GM18951 (cell line): ENCODE measurements at regions not wholly inside any gene's neighbourhood (a gene's known extent, or its start where the extent isn't known, plus 50 kb on each side); places are given as distances from the start of the nearest gene placed in this dataset.

ENCODE experiments used
- POLR2A ChIP-seq: IDR thresholded peaks from 4 replicates; pipeline ENCODE4 v1.6.1; 2011; ENCODE audit warnings: mild to moderate bottlenecking; ENCODE audit not compliant: insufficient read length, insufficient read depth; ENCODE audit errors: extremely low read depth
- in situ Hi-C: fragments of 300-500 bp; cut with MboI; formaldehyde crosslinking; loops from one replicate; pipeline ENCODE4 v1.12.0; 2022; ENCODE audit warnings: low sequenced_read_pairs, mixed read lengths, inconsistent platforms; ENCODE audit not compliant: unreplicated experiment

DNA sequence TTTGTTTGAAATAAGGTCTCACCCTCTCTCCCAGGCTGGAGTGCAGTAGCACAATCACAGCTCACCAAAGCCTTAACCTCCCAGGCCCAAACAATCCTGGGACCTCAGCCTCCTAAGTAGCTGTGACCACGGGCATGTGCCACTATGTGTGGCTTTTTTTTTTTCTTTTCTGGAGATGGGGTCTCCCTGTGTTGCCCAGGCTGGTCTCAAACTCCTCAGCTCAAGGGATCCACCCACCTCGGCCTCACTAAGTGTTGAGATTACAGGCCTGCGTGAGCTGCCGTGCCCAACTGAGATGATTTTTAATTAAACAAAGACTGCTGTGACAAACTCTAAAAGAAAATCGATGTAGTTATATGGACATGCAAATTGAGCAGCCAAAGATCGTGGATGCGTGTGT is 768.4 kb upstream of the ADGRL2 start:
- in situ Hi-C loops, result no loop called here
- TF ChIP-seq POLR2A, result no peak

DNA sequence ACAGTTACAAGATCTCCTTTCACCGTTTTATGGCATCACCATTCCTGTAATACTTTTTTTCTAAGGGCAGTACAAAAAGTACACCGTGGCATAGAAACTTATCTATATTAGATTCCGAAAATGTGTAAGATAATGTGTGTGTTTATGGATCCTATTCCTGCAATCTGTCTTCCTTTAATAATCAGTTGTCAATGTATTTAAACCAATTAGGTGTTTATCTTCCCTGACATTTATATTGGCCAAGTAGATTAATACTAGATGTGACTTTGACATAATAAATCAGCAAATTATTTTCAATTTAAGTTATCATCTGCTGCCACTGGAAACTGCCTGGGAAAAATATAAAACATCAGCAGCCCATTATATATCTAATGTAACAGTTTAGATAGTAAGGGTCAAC is 770.3 kb upstream of the ADGRL2 start:
- in situ Hi-C loops, result no loop called here
- no peak for TF ChIP-seq POLR2A

DNA sequence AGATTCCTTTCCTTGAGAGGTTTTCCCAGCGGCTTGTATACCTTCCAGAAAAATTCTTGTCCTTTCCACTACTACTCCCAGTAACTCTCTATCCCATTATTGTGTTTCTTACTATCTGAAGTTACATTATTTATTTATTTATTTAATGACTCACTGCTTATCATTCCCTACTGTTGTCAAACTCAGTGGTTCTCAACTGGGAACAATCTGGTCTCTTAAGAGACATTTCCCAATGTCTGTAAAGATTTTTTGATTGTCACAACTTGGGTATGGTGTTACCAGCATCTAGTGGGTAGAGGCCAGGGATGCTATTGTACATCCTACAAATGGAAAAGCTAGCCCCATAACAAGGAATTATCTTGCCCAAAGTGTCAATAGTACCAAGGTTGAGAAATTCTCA is 771.5 kb upstream of the ADGRL2 start:
- TF ChIP-seq POLR2A, result no peak
- in situ Hi-C loops, result no loop called here

DNA sequence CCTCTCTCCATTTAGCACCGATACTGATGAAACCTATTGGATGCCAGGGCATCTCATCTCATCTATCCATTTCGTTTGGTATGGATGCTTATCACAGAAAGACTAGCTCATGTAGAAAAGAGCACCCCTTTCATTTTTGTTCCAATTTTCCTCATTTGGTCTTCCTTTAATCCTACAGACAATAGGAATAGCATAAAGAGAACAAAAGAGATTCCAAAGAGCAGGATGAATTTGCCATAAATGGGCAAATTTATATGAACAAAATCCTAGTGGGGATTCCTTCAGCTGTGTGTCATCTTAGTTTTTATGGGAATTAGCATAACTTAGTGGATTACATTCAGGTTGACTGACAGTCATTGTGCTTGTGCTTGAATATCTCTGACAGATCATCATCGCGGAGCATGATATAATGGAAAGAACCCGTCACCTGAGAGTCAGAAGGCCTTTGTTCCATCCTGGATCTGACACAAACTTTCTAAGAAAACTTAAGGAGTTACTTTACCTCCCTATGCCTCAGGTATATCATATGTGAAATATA is 777.5 kb upstream of the ADGRL2 start:
- in situ Hi-C loops, result no loop called here
- no peak for TF ChIP-seq POLR2A

DNA sequence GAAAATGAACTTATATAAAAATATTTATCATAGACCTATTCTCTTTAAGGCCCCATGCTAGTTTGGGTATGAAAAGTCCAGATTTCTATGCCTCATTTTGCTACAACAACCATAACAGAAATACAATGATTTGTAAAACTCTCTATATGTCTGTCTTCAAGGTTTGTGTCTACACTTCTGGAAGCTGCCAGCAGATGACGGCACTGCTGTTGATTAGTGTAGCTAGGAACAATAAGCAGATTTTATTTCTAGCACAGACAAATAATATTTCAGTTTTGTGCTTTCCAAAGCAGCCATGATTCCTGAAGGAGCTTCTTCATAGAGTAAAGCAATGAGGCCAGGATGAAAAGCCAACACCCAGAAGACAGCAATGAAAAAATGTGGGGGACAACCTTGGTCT is 779.6 kb upstream of the ADGRL2 start:
- TF ChIP-seq POLR2A, result no peak
- in situ Hi-C loops, result no loop called here

DNA sequence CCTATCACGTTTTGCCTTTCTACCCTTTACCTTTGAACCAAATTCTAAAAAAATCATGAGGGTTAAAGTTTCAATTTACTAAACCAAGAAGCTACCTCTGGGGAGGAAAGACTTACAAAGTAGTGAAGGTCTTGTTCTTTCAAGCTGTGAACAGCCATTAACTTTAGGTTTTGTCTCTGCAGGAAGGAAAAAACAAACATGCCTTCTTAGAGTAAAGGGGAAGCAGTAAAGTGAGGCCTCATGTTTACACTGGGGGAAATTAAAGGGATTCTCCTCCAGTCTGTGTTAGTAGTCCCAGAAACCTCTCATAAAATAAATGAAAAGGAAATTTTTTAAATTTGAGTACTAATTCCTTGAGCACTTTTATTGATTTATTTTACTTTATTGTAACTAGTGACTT is 780.2 kb upstream of the ADGRL2 start:
- in situ Hi-C loops, result no loop called here
- no peak for TF ChIP-seq POLR2A

DNA sequence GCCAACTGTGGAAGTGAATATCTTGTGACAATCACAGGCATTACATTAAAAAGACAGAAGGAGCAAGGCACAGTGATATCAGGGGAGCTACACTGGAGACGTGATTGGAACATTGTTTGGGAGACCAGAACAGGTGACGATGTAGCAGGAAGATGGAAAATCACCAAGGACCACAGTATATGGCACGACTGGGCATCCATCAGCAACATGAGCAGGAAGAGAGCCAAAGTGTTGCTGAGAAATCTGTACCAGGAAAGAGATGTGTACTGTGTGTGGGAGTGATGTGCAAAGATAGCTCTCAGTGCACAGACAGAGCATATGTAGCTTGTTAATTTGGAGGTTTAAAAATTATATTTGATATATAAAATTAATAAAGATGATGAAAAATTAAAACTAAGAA is 790.6 kb upstream of the ADGRL2 start:
- TF ChIP-seq POLR2A, result no peak
- in situ Hi-C loops, result no loop called here

DNA sequence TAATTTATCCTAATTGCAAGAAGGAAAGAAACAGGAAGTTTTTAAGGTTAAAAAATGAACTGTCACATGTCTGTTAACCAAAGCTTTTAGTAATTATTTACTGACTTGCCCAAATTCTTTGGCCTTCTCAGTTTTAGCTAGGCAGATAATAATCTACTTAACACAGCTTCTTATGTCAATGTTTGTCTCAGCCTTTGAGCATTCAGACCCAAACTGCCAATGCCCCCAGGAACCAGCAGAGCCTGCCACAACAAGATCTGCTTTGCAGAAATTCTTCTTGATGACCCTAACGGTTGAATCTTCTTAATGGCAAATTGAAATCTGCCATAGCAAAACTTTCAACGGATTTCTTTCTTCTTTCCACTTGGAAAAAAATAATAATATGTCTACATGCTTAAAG is 792.4 kb upstream of the ADGRL2 start:
- in situ Hi-C loops, result no loop called here
- no peak for TF ChIP-seq POLR2A

DNA sequence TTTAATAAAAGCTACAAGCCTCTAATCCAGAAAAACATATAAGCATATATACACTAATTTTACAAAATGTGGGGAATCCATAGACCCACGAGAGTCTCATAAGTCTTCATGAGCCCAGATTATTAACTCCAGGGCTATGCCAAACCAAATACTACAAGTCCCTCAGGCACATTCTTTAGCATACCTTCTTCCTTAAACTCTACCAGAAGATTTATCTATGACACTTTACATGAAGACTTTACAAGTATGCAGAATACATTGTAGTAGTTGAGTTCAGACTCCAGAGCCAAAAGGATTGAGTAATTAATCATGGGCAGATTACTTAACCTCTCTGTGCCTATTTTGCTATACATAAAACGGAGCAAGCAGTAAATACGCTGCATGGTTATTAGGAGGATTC is 793.7 kb upstream of the ADGRL2 start:
- in situ Hi-C loops, result no loop called here
- no peak for TF ChIP-seq POLR2A

DNA sequence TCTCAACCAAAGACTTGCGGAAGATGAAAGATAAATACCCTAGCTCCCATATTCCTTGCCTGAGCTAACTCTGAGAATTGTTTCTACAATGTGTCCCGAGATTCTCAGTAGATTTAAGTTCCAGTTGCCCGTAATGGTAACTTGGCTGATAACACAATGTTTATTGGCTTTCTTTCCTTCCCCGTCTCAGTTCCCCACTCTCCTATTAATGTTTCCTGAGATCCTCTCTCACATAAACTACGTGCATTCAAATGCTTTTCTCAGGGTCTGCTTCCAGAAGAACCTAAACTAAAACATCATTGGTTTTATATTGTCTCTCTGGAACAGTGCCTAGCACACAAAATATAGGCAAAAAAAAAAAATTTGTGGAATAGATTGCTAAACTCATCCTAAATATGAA is 794.2 kb upstream of the ADGRL2 start:
- TF ChIP-seq POLR2A, result no peak
- in situ Hi-C loops, result no loop called here

DNA sequence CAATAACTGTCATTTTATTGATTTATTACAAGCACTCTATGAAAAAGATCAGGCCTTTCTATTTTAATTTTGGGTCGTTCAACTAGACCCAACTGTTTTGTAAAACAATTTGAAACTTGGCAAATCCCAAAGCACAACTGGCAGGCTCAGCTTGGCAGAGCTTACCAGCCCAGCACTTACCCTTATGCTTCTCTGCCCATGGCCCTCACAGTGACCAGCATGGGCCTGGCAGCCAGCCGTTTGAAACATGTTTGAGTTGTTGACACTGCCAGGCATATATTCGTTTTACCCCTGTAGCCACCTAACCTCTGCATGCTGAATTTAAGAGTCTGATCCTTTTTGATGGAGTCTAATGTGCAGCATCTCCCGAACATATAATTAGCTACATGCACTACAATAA is 796.7 kb upstream of the ADGRL2 start:
- no peak for TF ChIP-seq POLR2A
- in situ Hi-C loops, result no loop called here

DNA sequence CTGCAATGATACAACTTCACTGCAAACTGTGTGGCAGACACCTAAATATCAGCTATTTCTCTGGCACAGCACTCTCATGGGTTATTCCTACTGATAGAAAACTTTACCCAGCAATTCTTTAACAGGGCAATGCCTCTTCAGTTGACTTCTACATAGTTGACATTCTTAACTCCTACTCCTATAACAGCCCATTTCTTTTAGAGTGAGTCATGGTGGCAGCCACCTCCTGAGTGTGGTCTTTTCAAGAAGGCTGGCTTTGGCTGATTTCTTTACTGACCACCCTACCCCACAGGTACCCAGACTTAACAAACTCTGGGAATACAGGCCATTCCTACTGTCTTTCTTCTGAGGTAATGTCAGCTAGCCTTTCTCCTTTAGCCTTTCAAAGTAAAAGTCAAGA is 805.8 kb upstream of the ADGRL2 start:
- in situ Hi-C loops, result no loop called here
- TF ChIP-seq POLR2A, result no peak

DNA sequence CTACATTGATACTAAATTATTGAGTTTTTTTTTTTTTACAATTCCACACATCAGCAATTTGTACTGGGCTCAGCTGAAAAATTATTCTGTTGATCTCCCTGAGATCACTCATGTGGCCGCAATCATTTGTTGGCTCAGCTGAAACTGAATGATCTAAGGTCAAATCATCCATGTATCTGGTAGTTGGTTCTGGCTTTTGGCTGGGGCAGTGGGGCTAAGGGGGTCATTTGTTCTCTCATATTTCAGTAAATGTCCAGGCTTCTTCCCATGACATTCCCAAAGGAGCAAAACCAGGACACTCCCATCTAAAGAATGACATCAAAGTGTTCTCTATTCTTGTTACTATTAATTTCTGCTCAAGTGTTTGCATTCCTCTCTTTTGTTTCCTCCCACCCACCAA is 806.7 kb upstream of the ADGRL2 start:
- in situ Hi-C loops, result no loop called here
- TF ChIP-seq POLR2A, result no peak

DNA sequence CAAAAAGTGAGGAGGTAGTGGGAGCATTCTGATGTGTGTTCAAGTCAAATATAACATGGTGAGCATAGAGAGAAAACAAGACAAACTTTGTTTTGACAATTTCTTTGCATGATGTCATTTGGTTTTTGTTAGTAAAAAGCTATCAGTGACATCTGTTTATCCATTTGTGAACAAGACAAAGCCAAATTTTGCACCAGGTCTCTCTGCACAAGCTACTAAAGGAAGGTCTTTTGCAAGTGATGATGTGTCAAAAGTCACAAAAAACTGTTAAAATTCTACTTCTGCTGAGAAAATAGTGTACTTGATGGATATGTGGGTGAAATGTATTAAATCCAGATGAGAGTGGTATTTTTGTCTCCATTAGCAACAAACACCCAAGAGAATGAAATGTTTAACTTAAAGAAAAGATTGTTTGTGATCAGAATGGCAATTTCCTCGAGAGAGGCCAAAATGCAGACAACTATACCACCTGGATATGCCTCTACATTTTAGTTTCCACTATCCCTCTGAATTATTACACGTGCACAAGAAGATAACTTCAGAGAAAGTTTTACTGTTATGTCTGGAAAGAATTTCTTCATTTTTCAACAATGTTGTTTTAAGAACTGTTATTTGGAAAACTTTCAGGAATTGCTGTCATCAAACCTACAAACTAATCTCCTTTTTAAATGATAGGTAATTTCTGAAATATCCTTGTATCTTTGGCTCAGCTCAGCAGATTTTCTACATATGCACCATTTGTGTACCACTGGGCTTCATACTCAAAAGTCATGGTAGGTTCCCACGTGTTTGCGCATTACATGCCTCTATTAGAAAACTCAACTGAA is 807.4 kb upstream of the ADGRL2 start:
- in situ Hi-C loops, result no loop called here
- TF ChIP-seq POLR2A, result no peak

DNA sequence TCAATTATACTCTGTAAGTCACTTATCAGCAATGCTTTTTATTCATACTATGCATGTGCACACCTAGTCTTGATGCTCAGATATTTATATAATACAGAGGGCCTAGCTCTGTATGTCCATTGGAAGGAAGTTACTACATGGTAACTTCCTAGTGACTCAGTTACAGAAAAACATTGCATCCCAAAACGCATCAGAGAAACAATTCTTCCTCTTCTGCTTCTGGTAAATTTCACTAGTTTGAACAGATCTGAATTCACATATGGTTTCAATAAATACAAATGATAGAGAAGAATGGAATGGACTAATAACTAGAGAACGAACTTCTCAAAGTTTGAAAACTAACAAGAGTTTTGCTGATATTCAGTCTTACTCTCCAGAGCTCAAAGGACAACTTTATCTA is 811.3 kb upstream of the ADGRL2 start:
- TF ChIP-seq POLR2A, result no peak

DNA sequence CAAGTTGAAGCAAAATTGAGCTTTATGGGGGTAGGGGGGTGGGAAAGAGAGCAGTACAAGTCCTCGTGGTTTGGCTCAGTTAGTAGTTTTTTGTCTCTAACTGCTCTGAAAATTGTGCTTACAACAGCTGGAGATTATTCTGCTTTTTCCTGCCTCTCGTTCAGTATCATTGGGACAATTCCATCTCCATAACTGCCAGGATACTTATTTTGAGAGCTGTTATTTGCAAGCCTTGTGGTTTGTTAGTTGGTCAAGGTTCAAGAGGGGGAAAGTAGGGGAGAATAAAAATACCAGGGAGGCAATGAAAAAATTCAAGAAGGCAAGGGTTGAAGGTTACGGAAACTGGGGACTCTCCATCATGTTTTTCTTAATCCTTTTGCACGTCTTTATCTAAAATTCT is 811.8 kb upstream of the ADGRL2 start:
- in situ Hi-C loops, result no loop called here
- TF ChIP-seq POLR2A, result no peak

More for the DNA sequence above, 811.3 kb upstream of the ADGRL2 start:
- in situ Hi-C loops, result no loop called here
